LNCAP (cell line): ENCODE measurements at regions not wholly inside any gene's neighbourhood (a gene's known extent, or its start where the extent isn't known, plus 50 kb on each side); places are given as distances from the start of the nearest gene placed in this dataset.

ENCODE experiments used
- TF ChIP-seq, protein P1 (sequence below): fragments of 450-650 bp; IDR thresholded peaks from 2 replicates; pipeline ENCODE4 v1.5.1; 2017; ENCODE audit warnings: mild to moderate bottlenecking

DNA sequence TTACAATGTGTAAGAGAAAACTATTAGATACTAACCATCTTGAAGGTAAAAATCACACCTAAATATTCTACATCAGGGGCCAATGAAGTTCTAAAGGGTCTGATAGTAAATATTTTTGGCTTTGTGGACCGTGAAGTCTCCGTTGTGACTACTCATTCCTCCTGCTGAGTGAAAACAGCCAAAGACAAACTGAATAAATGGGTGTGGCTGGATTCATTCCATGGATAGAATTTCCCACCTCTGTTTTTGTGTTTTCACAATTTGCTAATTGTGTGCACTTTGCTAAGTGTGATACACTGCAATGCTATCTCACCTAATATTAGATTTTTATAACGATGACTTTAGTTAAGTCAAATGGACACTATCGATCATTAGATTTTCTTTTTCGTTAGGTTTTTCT, 1474.0 kb downstream of the PLA2G4A start:
- TF ChIP-seq, protein P1, sequence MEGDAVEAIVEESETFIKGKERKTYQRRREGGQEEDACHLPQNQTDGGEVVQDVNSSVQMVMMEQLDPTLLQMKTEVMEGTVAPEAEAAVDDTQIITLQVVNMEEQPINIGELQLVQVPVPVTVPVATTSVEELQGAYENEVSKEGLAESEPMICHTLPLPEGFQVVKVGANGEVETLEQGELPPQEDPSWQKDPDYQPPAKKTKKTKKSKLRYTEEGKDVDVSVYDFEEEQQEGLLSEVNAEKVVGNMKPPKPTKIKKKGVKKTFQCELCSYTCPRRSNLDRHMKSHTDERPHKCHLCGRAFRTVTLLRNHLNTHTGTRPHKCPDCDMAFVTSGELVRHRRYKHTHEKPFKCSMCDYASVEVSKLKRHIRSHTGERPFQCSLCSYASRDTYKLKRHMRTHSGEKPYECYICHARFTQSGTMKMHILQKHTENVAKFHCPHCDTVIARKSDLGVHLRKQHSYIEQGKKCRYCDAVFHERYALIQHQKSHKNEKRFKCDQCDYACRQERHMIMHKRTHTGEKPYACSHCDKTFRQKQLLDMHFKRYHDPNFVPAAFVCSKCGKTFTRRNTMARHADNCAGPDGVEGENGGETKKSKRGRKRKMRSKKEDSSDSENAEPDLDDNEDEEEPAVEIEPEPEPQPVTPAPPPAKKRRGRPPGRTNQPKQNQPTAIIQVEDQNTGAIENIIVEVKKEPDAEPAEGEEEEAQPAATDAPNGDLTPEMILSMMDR: no peak

DNA sequence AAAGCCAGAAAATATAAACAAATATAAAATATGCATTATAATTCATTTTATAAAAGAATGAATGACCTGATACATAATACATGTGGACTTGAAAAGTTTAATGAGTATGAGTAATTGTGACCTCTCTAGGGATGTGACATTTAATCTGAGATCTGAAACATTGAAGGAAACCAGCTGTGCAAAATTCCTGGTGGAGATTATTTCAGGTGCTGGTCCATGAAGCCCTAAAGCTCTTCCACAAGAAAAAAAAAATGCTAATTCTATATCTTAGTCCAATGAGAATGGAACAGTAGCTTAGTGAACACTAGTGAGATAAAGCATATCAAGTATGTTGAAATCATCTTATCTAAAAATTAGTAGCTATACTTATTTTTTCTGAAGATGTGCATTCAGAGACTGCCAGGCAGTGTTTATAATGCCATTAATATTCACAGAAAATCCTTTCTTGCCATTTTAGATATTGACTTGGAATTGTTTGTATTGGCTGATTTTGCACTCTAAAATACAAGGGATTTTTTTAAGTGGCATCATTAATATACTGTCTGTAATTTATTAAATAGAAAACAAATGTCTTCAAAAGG, 1485.9 kb downstream of the PLA2G4A start:
- TF ChIP-seq, protein P1: no peak

DNA sequence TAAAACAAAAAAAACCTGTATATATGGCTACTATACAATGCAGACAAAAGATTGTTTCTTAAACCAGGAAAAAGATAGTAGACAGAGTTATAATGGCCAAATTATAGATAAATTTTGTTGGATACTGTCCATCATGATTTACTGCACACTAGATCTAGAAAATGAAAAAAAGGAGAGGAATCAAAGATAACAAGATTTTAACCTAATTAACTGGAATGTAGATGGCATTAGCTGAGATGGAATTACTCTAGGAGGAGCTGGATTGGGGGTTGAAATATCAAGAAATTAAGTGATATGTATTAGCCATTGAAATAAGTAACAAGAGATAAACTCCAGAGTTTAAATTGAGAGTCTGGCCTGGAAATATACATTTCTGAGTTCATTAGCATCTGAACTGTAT, 1489.1 kb downstream of the PLA2G4A start:
- TF ChIP-seq, protein P1: no peak

- TF ChIP-seq, protein P1: no peak
Measured at GRCh38 chr1:188325211-188325610, 1496.5 kb downstream of the PLA2G4A start.

- TF ChIP-seq, protein P1: no peak
Measured at GRCh38 chr1:188343914-188344313, 1515.2 kb downstream of the PLA2G4A start.

GRCh38 chr1:188350104-188350503, 1521.4 kb downstream of the PLA2G4A start:
- TF ChIP-seq, protein P1: no peak

- TF ChIP-seq, protein P1: no peak
Measured at GRCh38 chr1:188355082-188355481, 1526.3 kb downstream of the PLA2G4A start.

DNA sequence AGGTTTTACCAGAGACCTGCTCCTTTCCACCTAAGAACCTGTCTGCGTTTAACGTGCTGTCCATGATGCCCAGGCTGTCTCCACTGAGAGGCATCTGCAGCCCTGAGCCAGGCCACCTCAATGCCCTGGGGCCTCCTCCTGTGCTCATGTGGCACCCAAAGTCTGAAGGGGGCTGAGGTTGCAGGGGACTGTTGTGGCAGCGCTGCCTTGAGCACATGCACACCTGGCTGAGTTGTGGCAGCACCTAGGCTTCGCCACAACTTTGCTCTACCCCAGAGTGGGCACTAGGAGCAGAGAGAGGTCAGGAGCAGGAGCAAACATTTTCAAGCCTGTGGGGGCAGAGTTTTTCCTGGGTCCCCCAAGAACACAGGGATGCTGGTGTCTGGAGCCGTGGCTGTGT, 1527.1 kb downstream of the PLA2G4A start:
- TF ChIP-seq, protein P1: no peak
